WTC11 (cell line): ENCODE measurements at regions not wholly inside any gene's neighbourhood (a gene's known extent, or its start where the extent isn't known, plus 50 kb on each side); places are given as distances from the start of the nearest gene placed in this dataset.

ENCODE experiments used
- ATAC-seq: fragments of 200-7000 bp; cut with Tn5 transposase; 2 replicates; pipeline ENCODE4 v1.10.0; 2021; ENCODE audit warnings: mild to moderate bottlenecking, moderate library complexity
- CTCF ChIA-PET: fragments of 300-600 bp; sonication (Branson Sonifier 250); formaldehyde crosslinking; loops from one replicate; lab custom pipeline; 2021; ENCODE audit warnings: antibody characterized with exemption; lab: Charles Lee
- POLR2A ChIA-PET: fragments of 350-600 bp; sonication (Branson Sonifier 250); formaldehyde crosslinking; loops from one replicate; lab custom pipeline; 2021; ENCODE audit warnings: antibody characterized with exemption; lab: Charles Lee
- DNase-seq: peaks from one replicate; pipeline ENCODE4 v3.0.0; 2021; ENCODE audit warnings: low spot score
- H3K27ac Mint-ChIP-seq: 2 replicates; pipeline ENCODE4 v1.8.0; 2021; ENCODE audit warnings: mixed read lengths
- H3K27me3 Mint-ChIP-seq: 2 replicates; pipeline ENCODE4 v1.8.0; 2021; ENCODE audit warnings: low read depth, mild to moderate bottlenecking, moderate library complexity, mixed read lengths
- H3K36me3 Mint-ChIP-seq: 2 replicates; pipeline ENCODE4 v1.8.0; 2021; ENCODE audit warnings: mixed read lengths
- H3K4me1 Mint-ChIP-seq: 2 replicates; pipeline ENCODE4 v1.8.0; 2022; ENCODE audit warnings: mixed read lengths
- H3K4me3 Mint-ChIP-seq: 2 replicates; pipeline ENCODE4 v1.8.0; 2021; ENCODE audit warnings: mild to moderate bottlenecking, moderate library complexity, mixed read lengths
- H3K9me3 Mint-ChIP-seq: 2 replicates; pipeline ENCODE4 v1.8.0; 2021; ENCODE audit warnings: mixed read lengths
- CBFB ChIP-seq: sonication (generic); formaldehyde crosslinking; IDR thresholded peaks from 2 replicates; pipeline ENCODE4 v1.8.1; 2022; ENCODE audit warnings: mild to moderate bottlenecking, low read depth, missing genetic modification reagents
- CREM ChIP-seq: sonication (generic); formaldehyde crosslinking; IDR thresholded peaks from 2 replicates; pipeline ENCODE4 v1.8.1; 2022; ENCODE audit warnings: mild to moderate bottlenecking, missing genetic modification reagents, moderate library complexity
- CTCF ChIP-seq: fragments of 200-600 bp; IDR thresholded peaks from 2 replicates; pipeline ENCODE4 v1.8.0; 2022; ENCODE audit warnings: antibody characterized with exemption
- ELF4 ChIP-seq: sonication (generic); formaldehyde crosslinking; IDR thresholded peaks from 2 replicates; pipeline ENCODE4 v1.8.1; 2022; ENCODE audit warnings: low read depth, mild to moderate bottlenecking, moderate library complexity, missing genetic modification reagents
- EMX1 ChIP-seq: fragments of 250-450 bp; sonication (Bioruptor Pico); IDR thresholded peaks from 2 replicates; pipeline ENCODE4 v1.8.0; 2021; ENCODE audit warnings: mild to moderate bottlenecking
- ETV6 ChIP-seq: sonication (generic); formaldehyde crosslinking; IDR thresholded peaks from 2 replicates; pipeline ENCODE4 v1.8.1; 2022; ENCODE audit warnings: mild to moderate bottlenecking, missing genetic modification reagents
- FOXP4 ChIP-seq: sonication (generic); formaldehyde crosslinking; IDR thresholded peaks from 2 replicates; pipeline ENCODE4 v1.8.0; 2022; ENCODE audit warnings: mild to moderate bottlenecking, missing genetic modification reagents
- GTF2I ChIP-seq: fragments of 250-450 bp; sonication (Bioruptor Pico); conservative IDR thresholded peaks from 2 replicates; pipeline ENCODE4 v1.4.0; 2021; ENCODE audit warnings: mild to moderate bottlenecking
- IRF1 ChIP-seq: sonication (generic); formaldehyde crosslinking; IDR thresholded peaks from 2 replicates; pipeline ENCODE4 v1.8.0; 2023; ENCODE audit warnings: missing genetic modification reagents
- JUN ChIP-seq: sonication (generic); formaldehyde crosslinking; IDR thresholded peaks from 2 replicates; pipeline ENCODE4 v1.8.0; 2023; ENCODE audit warnings: mild to moderate bottlenecking, missing genetic modification reagents
- MYBL2 ChIP-seq: sonication (generic); formaldehyde crosslinking; IDR thresholded peaks from 2 replicates; pipeline ENCODE4 v1.8.1; 2023; ENCODE audit warnings: mild to moderate bottlenecking, moderate library complexity, missing genetic modification reagents
- NFE2L1 ChIP-seq: sonication (generic); formaldehyde crosslinking; IDR thresholded peaks from 2 replicates; pipeline ENCODE4 v1.8.1; 2023; ENCODE audit warnings: missing genetic modification reagents
- NR1H2 ChIP-seq: sonication (generic); formaldehyde crosslinking; IDR thresholded peaks from 2 replicates; pipeline ENCODE4 v1.9.0; 2021; ENCODE audit warnings: mild to moderate bottlenecking, moderate library complexity, missing genetic modification reagents
- NR3C1 ChIP-seq: sonication (generic); formaldehyde crosslinking; conservative IDR thresholded peaks from 2 replicates; pipeline ENCODE4 v1.8.1; 2023; ENCODE audit warnings: low read depth, mild to moderate bottlenecking, missing genetic modification reagents
- PRRX2 ChIP-seq: fragments of 250-450 bp; sonication (Bioruptor Pico); IDR thresholded peaks from 2 replicates; pipeline ENCODE4 v1.8.0; 2021; ENCODE audit warnings: mild to moderate bottlenecking
- RORB ChIP-seq: fragments of 250-450 bp; sonication (Bioruptor Pico); IDR thresholded peaks from 2 replicates; pipeline ENCODE4 v1.9.0; 2021; ENCODE audit warnings: mild to moderate bottlenecking
- SMAD4 ChIP-seq: sonication (generic); formaldehyde crosslinking; IDR thresholded peaks from 2 replicates; pipeline ENCODE4 v1.8.0; 2022; ENCODE audit warnings: mild to moderate bottlenecking, missing genetic modification reagents
- SOX15 ChIP-seq: fragments of 250-450 bp; sonication (Bioruptor Pico); IDR thresholded peaks from 2 replicates; pipeline ENCODE4 v1.9.0; 2021; ENCODE audit warnings: mild to moderate bottlenecking
- TEAD1 ChIP-seq: sonication (generic); formaldehyde crosslinking; IDR thresholded peaks from 2 replicates; pipeline ENCODE4 v1.8.0; 2022; ENCODE audit warnings: mild to moderate bottlenecking, missing genetic modification reagents
- TEAD4 ChIP-seq: sonication (generic); formaldehyde crosslinking; IDR thresholded peaks from 2 replicates; pipeline ENCODE4 v1.8.0; 2022; ENCODE audit warnings: mild to moderate bottlenecking, missing genetic modification reagents
- USF1 ChIP-seq: sonication (generic); formaldehyde crosslinking; IDR thresholded peaks from 2 replicates; pipeline ENCODE4 v1.8.0; 2022; ENCODE audit warnings: mild to moderate bottlenecking, missing genetic modification reagents
- ZBTB21 ChIP-seq: sonication (generic); formaldehyde crosslinking; IDR thresholded peaks from 2 replicates; pipeline ENCODE4 v1.8.1; 2023; ENCODE audit warnings: mild to moderate bottlenecking, missing genetic modification reagents, borderline replicate concordance
- ZMAT4 ChIP-seq: fragments of 250-450 bp; sonication (Bioruptor Pico); IDR thresholded peaks from 2 replicates; pipeline ENCODE4 v1.9.0; 2021; ENCODE audit warnings: mild to moderate bottlenecking
- ZNF138 ChIP-seq: sonication (generic); formaldehyde crosslinking; conservative IDR thresholded peaks from 2 replicates; pipeline ENCODE4 v1.8.1; 2022; ENCODE audit warnings: mild to moderate bottlenecking, moderate library complexity, missing genetic modification reagents
- ZNF232 ChIP-seq: sonication (generic); formaldehyde crosslinking; IDR thresholded peaks from 2 replicates; pipeline ENCODE4 v1.8.0; 2022; ENCODE audit warnings: mild to moderate bottlenecking, missing genetic modification reagents
- ZNF317 ChIP-seq: sonication (generic); formaldehyde crosslinking; IDR thresholded peaks from 2 replicates; pipeline ENCODE4 v1.8.1; 2023; ENCODE audit warnings: low read depth, mild to moderate bottlenecking, moderate library complexity, missing genetic modification reagents, borderline replicate concordance
- ZNF416 ChIP-seq: fragments of 250-450 bp; sonication (Bioruptor Pico); IDR thresholded peaks from 2 replicates; pipeline ENCODE4 v1.9.0; 2021; ENCODE audit warnings: mild to moderate bottlenecking, inconsistent platforms
- ZNF423 ChIP-seq: fragments of 250-450 bp; sonication (Bioruptor Pico); IDR thresholded peaks from 2 replicates; pipeline ENCODE4 v2.1.2; 2022; ENCODE audit warnings: mild to moderate bottlenecking, moderate library complexity

GRCh38 chr7:125529249-125529648 lies 599.6 kb upstream of the POT1 start (continued):
- TF ChIP-seq CTCF (no peak), SMAD4 (CRISPR knock-in tag) (no peak), ZNF317 (no peak), NR3C1 (CRISPR knock-in tag) (no peak), ETV6 (CRISPR knock-in tag) (no peak), ZNF138 (no peak), FOXP4 (no peak), RORB (CRISPR knock-in tag) (no peak), ZNF423 (CRISPR knock-in tag) (no peak)

GRCh38 chr7:125526958-125527357 lies 597.3 kb upstream of the POT1 start:
- ATAC-seq (no peak), DNase-seq (no peak)
- Mint-ChIP-seq H3K27me3 (no peaks in the 10 kb centered on the region), H3K36me3 (no peaks in the 10 kb centered on the region), H3K9me3 (peaks cover 14% of the 10 kb centered on the region), H3K27ac (no peak overlapping the region), H3K4me1 (no peaks in the 10 kb centered on the region), H3K4me3 (no peak overlapping the region)
- TF ChIP-seq CREM (no peak), IRF1 (CRISPR knock-in tag) (no peak), TEAD1 (no peak), EMX1 (CRISPR knock-in tag) (no peak), ZNF416 (CRISPR knock-in tag) (no peak), USF1 (CRISPR knock-in tag) (no peak), NR1H2 (CRISPR knock-in tag) (no peak), CBFB (CRISPR knock-in tag) (no peak), GTF2I (CRISPR knock-in tag) (no peak), ZBTB21 (CRISPR knock-in tag) (no peak), ELF4 (CRISPR knock-in tag) (no peak), NFE2L1 (no peak), ZMAT4 (CRISPR knock-in tag) (no peak), FOXP4 (no peak), SOX15 (CRISPR knock-in tag) (no peak), PRRX2 (CRISPR knock-in tag) (no peak), JUN (CRISPR knock-in tag) (no peak), ZNF232 (CRISPR knock-in tag) (no peak), MYBL2 (no peak), TEAD4 (CRISPR knock-in tag) (no peak)
- CTCF ChIA-PET: no interaction called here
- POLR2A ChIA-PET: no interaction called here
